K562 (cell line): ENCODE measurements at regions not wholly inside any gene's neighbourhood (a gene's known extent, or its start where the extent isn't known, plus 50 kb on each side); places are given as distances from the start of the nearest gene placed in this dataset.

ENCODE experiments used
- ATAC-seq: fragments of 200-7000 bp; cut with Tn5 transposase; 3 replicates; pipeline ENCODE4 v1.9.1; 2020; ENCODE audit warnings: moderate library complexity
- BruUV-seq: library from RNA; stranded (reverse); fragments of 400-500 nt; replicated peaks from 2 replicates; lab custom pipeline; 2021; lab: Mats Ljungman, UMichigan
- CTCF ChIA-PET: fragments of 300-600 bp; formaldehyde crosslinking; extraction: SDS; loops from one replicate; lab custom pipeline; 2021; ENCODE audit warnings: low intra/inter-chr PET ratio; lab: Yijun Ruan, JAX
- POLR2A ChIA-PET: fragments of 300-600, 350-650 bp; sonication (Branson Sonifier 250); formaldehyde crosslinking; extraction: SDS; loops from one replicate; lab custom pipeline; 2021; ENCODE audit warnings: antibody characterized with exemption, inconsistent platforms; lab: Yijun Ruan, JAX
- DNase-seq, 4 experiments: peaks; one replicate each; pipeline versions ENCODE4 v3.0.0 to v3.0.0-alpha.2; 2011 to 2018; ENCODE audit warnings: low spot score in 3 of 4, mixed read lengths in 3 of 4; ENCODE audit errors: extremely low read depth in 1 of 4
- FAIRE-seq: peaks from 2 replicates; lab custom pipeline; 2011; peaks lifted over from hg19 to GRCh38; lab: Jason Lieb, UNC
- H2AFZ ChIP-seq: 2 replicates; pipeline ENCODE4 v1.6.0; 2011; ENCODE audit warnings: low read depth, low read length, control low read depth, inconsistent platforms
- H3K27ac ChIP-seq: fragments of 200-600 bp; 3 replicates; pipeline ENCODE4 v1.8.0; 2011; ENCODE audit warnings: low read depth, mild to moderate bottlenecking, control low read depth, inconsistent platforms, low read length, moderate library complexity, mixed read lengths; ENCODE audit errors: extremely low read depth
- H3K27me3 ChIP-seq, 2 experiments: fragments of 300-600 bp in 1 of 2; 2 replicates in 1 of 2; 3 replicates in 1 of 2; pipeline versions ENCODE4 v1.6.0 to v1.8.0; 2011; ENCODE audit warnings: inconsistent platforms in 2 of 2, low read length in 2 of 2, mild to moderate bottlenecking in 1 of 2, mixed read lengths in 1 of 2, moderate library complexity in 1 of 2; ENCODE audit not compliant: control insufficient read depth in 2 of 2, insufficient read depth in 2 of 2
- H3K36me3 ChIP-seq: fragments of 300-600 bp; 3 replicates; pipeline ENCODE4 v1.8.0; 2011; ENCODE audit warnings: mild to moderate bottlenecking, low read length, inconsistent platforms; ENCODE audit not compliant: control insufficient read depth, insufficient read depth
- H3K4me1 ChIP-seq, 2 experiments: fragments of 200-600 bp in 1 of 2; replicated peaks in 1 of 2; 2 replicates in 1 of 2; 3 replicates in 1 of 2; pipeline versions ENCODE4 v1.5.1 to v1.8.0; 2011; ENCODE audit warnings: inconsistent platforms in 2 of 2, low read length in 2 of 2, mild to moderate bottlenecking in 1 of 2, mixed read lengths in 1 of 2, moderate library complexity in 1 of 2; ENCODE audit not compliant: control insufficient read depth in 2 of 2, insufficient read depth in 2 of 2
- H3K4me2 ChIP-seq: 2 replicates; pipeline ENCODE4 v1.6.1; 2011; ENCODE audit warnings: low read length, control low read depth, inconsistent platforms, mixed read lengths; ENCODE audit not compliant: insufficient read depth
- H3K4me3 ChIP-seq: fragments of 200-600 bp; sonication (generic), shearing (Covaris generic); 2 replicates; pipeline ENCODE4 v1.5.1; 2016; ENCODE audit warnings: control low read depth, inconsistent platforms
- H3K79me2 ChIP-seq: fragments of 200-600 bp; 3 replicates; pipeline ENCODE4 v1.8.0; 2011; ENCODE audit warnings: low read length, inconsistent platforms; ENCODE audit not compliant: control insufficient read depth, insufficient read depth
- H3K9ac ChIP-seq, 2 experiments: 2 replicates each; pipeline versions ENCODE4 v1.6.0 to v1.6.1; 2011; ENCODE audit warnings: low read depth in 2 of 2, low read length in 2 of 2, control low read depth in 1 of 2, inconsistent platforms in 1 of 2, mild to moderate bottlenecking in 1 of 2, mixed read lengths in 1 of 2; ENCODE audit not compliant: insufficient read depth in 1 of 2
- H3K9me1 ChIP-seq: one replicate; pipeline ENCODE4 v1.6.0; 2011; ENCODE audit warnings: inconsistent platforms, mild to moderate bottlenecking, low read length, moderate library complexity; ENCODE audit not compliant: control insufficient read depth, insufficient read depth
- H3K9me3 ChIP-seq: replicated peaks from 2 replicates; pipeline ENCODE4 v1.5.1; 2011; ENCODE audit warnings: low read depth, low read length, inconsistent platforms; ENCODE audit not compliant: control insufficient read depth, insufficient read depth
- H4K20me1 ChIP-seq: replicated peaks from 2 replicates; pipeline ENCODE4 v1.6.1; 2011; ENCODE audit warnings: low read length, inconsistent platforms, mixed read lengths; ENCODE audit not compliant: control insufficient read depth, insufficient read depth
- C11orf30 ChIP-seq: fragments of 450-650 bp; IDR thresholded peaks from 2 replicates; pipeline ENCODE4 v1.6.1; 2016; ENCODE audit warnings: low read depth, mild to moderate bottlenecking
- E2F3 ChIP-seq: fragments of 250-450 bp; sonication (Bioruptor Pico); IDR thresholded peaks from 2 replicates; pipeline ENCODE4 v1.4.0; 2020; ENCODE audit warnings: mild to moderate bottlenecking
- MAFG ChIP-seq: fragments of 450-650 bp; conservative IDR thresholded peaks from 2 replicates; pipeline ENCODE4 v1.6.1; 2016; ENCODE audit warnings: missing genetic modification characterization, missing compliant biosample characterization
- MEIS2 ChIP-seq: fragments of 450-650 bp; IDR thresholded peaks from 2 replicates; pipeline ENCODE4 v1.6.1; 2014; ENCODE audit warnings: mild to moderate bottlenecking; ENCODE audit not compliant: partially characterized antibody
- MTA1 ChIP-seq: fragments of 450-650 bp; IDR thresholded peaks from 2 replicates; pipeline ENCODE4 v1.6.1; 2017; ENCODE audit warnings: borderline replicate concordance
- PBX2 ChIP-seq, 2 experiments: IDR thresholded peaks in 1 of 2; conservative IDR thresholded peaks in 1 of 2; 2 replicates each; pipeline ENCODE4 v1.6.1; 2016; ENCODE audit warnings: low read depth in 2 of 2, mild to moderate bottlenecking in 1 of 2, missing compliant biosample characterization in 1 of 2, missing genetic modification characterization in 1 of 2, moderate library complexity in 1 of 2
- PCBP2 ChIP-seq: fragments of 200-400 bp; formaldehyde crosslinking; IDR thresholded peaks from 2 replicates; pipeline ENCODE4 v1.6.1; 2018; ENCODE audit warnings: low read length, low read depth, mild to moderate bottlenecking, moderate library complexity; ENCODE audit not compliant: poor library complexity, severe bottlenecking
- SIX5 ChIP-seq, 2 experiments: IDR thresholded peaks; 2 replicates each; pipeline ENCODE4 v1.6.1; 2011; ENCODE audit warnings: low read length in 2 of 2, borderline replicate concordance in 1 of 2, low read depth in 1 of 2, mild to moderate bottlenecking in 1 of 2, moderate library complexity in 1 of 2; ENCODE audit not compliant: insufficient read depth in 1 of 2
- SPI1 ChIP-seq: IDR thresholded peaks from 2 replicates; pipeline ENCODE4 v1.6.1; 2011; ENCODE audit warnings: low read depth, low read length, control low read depth, borderline replicate concordance
- YBX1 ChIP-seq: fragments of 450-650 bp; IDR thresholded peaks from 2 replicates; pipeline ENCODE4 v1.7.1; 2016; ENCODE audit warnings: mild to moderate bottlenecking
- ZBTB34 ChIP-seq: fragments of 250-450 bp; sonication (Bioruptor Pico); IDR thresholded peaks from 2 replicates; pipeline ENCODE4 v1.8.0; 2021; ENCODE audit warnings: mild to moderate bottlenecking, moderate library complexity
- ZNF316 ChIP-seq: fragments of 450-650 bp; IDR thresholded peaks from 2 replicates; pipeline ENCODE4 v1.6.1; 2016
- WGBS: fragments of 100-300 bp; shearing (Covaris generic); methylation state at CpG from one replicate; pipeline ENCODE4 v1.1.6; 2016; ENCODE audit warnings: low coverage, mixed read lengths; ENCODE audit not compliant: insufficient coverage; ENCODE audit errors: missing lambda C conversion rate; 5-methylcytosine and 5-hydroxymethylcytosine counted together
- in situ Hi-C: fragments of 300-500 bp; cut with MboI; formaldehyde crosslinking; loops from 4 replicates; pipeline ENCODE4 v1.15.0; 2018; ENCODE audit warnings: inconsistent platforms, mixed read lengths
- intact Hi-C: fragments of 100-400 bp; cut with micrococcal nuclease; formaldehyde crosslinking; loops from 2 replicates; pipeline ENCODE4 v1.14.2; 2022

GRCh38 chr12:68491204-68491960, 119.3 kb upstream of the RAP1B start:
- CTCF ChIA-PET = no interaction called here
- Histone ChIP-seq H3K4me2 (no peak overlapping the region), H3K27me3 (peaks cover 0 to 10% of the 10 kb centered on the region in 2 experiments; a peak in 1 of 5 replicates), H3K9me3 (no peaks in the 10 kb centered on the region), H4K20me1 (no peaks in the 10 kb centered on the region), H3K9ac (no peak overlapping the region), H2AFZ (no peak overlapping the region), H3K9me1 (no peaks in the 10 kb centered on the region), H3K4me1 (peaks cover 0 to 5% of the 10 kb centered on the region in 2 experiments; a peak in 1 of 5 replicates), H3K79me2 (no peaks in the 10 kb centered on the region), H3K27ac (no peak overlapping the region), H3K4me3 (no peak overlapping the region), H3K36me3 (no peaks in the 10 kb centered on the region)
- TF ChIP-seq MEIS2 = peak; percentile 47
- TF ChIP-seq SPI1 = peak; percentile 72; the same call in 1 of the 2 replicates
- TF ChIP-seq PBX2 (CRISPR knock-in tag; IDR thresholded peaks at IDR 0.05; ENCODE audit: low read depth) = no peak
- peak; percentile 69 for TF ChIP-seq PBX2 (tag; conservative IDR thresholded peaks at IDR 0.05; ENCODE audit: low read depth)
- TF ChIP-seq YBX1 = no peak
- TF ChIP-seq ZNF316 = peak; percentile 63
- no peak for TF ChIP-seq SIX5 (IDR thresholded peaks at IDR 0.05; ENCODE audit: borderline replicate concordance in 1 of 2, insufficient read depth in 1 of 2, low read depth in 1 of 2, low read length in 2 of 2)
- TF ChIP-seq MTA1 = no peak
- peak; percentile 32; the same call in 1 of the 2 replicates for TF ChIP-seq MAFG (tag)
- TF ChIP-seq C11orf30 = peak; percentile 43; the same call in 1 of the 2 replicates
- no peak for TF ChIP-seq E2F3 (CRISPR knock-in tag)
- no peak for TF ChIP-seq PCBP2
- TF ChIP-seq ZBTB34 (CRISPR knock-in tag) = no peak
- 2% methylated on average over 8 of the region's 8 CpGs for WGBS
- no TSS peak for BruUV-seq
- in situ Hi-C loops = no loop called here
- ATAC-seq (no peak), FAIRE-seq (no peak), DNase-seq (no peak)
- intact Hi-C loops = loop anchor here (10.0 kb wide), 1 partner anchor 137 kb away; no protein-coding TSS in a partner anchor
- POLR2A ChIA-PET = interaction anchor here (0.7 kb wide), 1 partner anchor 238 kb away, joined by 3 read pairs; the partner anchor contains the start of gene IL22
